ENCODE measurements at regions not wholly inside any gene's neighbourhood (a gene's known extent, or its start where the extent isn't known, plus 50 kb on each side); places are given as distances from the start of the nearest gene placed in this dataset.
"Not testable (repeated sequence)": the region's sequence is repeated elsewhere in the genome, so short reads cannot be mapped to it uniquely, and the experiment has no call there.

DNA sequence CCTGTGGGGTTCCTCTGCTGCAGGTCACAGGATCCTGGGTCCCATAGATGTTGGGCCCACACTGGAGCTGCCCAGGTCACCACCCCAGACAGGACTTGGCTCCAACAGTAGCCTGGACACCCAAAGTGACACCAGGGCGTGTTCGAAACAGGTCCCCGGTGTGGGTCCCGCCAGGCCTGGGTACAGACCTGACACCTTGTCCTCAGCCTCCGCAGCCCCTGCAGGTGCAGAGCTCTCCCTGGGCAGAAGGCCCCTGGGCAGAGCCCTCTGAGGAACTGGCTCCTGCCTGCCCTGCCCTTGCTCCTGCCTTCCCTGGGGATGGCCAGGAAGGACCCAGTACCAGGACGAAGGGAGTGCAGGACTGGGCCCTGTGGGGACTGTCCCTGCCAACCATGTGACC is 50.3 kb upstream of the GOLGA6L6 start:
- DNase-seq; H3K4me3 ChIP-seq (ENCODE audit: low read depth in 2 of 2, low read length in 1 of 2); H3K79me2 ChIP-seq (ENCODE audit: insufficient read depth); H3K36me3 ChIP-seq (replicated peaks in 1 of 2; ENCODE audit: control insufficient read depth in 1 of 2, insufficient read depth in 2 of 2, low read length in 1 of 2); H3K4me2 ChIP-seq; H3K27ac ChIP-seq (ENCODE audit: low read depth in 2 of 2, low read length in 1 of 2); H3F3A ChIP-seq (replicated peaks; ENCODE audit: insufficient read depth); H4K20me1 ChIP-seq (ENCODE audit: insufficient read depth); H3K9me3 ChIP-seq; CTCF ChIA-PET; H2AFZ ChIP-seq (ENCODE audit: low read depth); H3K4me1 ChIP-seq (ENCODE audit: control insufficient read depth in 1 of 2, insufficient read depth in 2 of 2, low read depth in 1 of 2, low read length in 1 of 2); H3K27me3 ChIP-seq (ENCODE audit: insufficient read depth); H3K9ac ChIP-seq; POLR2A ChIA-PET; H3K9me2 ChIP-seq: not testable (repeated sequence)
- whole genome bisulfite sequencing (ENCODE audit: low lambda C conversion rate) = no CpG with 5 or more reads among the region's 6 CpGs

Measured in SK-N-SH (cell line).